GM21825 (cell line): ENCODE measurements at regions not wholly inside any gene's neighbourhood (a gene's known extent, or its start where the extent isn't known, plus 50 kb on each side); places are given as distances from the start of the nearest gene placed in this dataset.

Experiments
- ATAC-seq: cut with Tn5 transposase; IDR thresholded peaks from one replicate; pipeline ENCODE4 v1.9.1; 2021; ENCODE audit warnings: mild to moderate bottlenecking, moderate library complexity; ENCODE audit not compliant: unreplicated experiment

DNA sequence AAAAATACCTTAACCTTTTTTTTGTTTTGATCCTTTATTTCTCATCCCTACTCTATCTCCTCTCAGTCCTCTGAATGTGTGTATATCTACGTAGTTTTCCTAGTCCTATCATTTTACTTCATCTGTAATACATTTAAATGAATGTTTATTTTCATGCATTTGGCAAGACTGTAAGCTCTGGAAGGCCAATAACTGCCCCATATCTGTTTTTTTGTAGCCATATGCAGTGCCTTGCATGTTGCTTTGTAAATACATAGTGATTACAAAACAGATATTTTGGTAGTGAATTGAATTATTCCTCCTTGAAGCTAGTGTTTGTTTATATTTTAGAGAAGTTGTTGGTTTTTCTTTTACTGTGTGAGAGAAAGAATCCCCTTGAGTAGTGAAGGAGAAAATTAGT is 450.2 kb downstream of the PCDH18 start:
- no peak for ATAC-seq

DNA sequence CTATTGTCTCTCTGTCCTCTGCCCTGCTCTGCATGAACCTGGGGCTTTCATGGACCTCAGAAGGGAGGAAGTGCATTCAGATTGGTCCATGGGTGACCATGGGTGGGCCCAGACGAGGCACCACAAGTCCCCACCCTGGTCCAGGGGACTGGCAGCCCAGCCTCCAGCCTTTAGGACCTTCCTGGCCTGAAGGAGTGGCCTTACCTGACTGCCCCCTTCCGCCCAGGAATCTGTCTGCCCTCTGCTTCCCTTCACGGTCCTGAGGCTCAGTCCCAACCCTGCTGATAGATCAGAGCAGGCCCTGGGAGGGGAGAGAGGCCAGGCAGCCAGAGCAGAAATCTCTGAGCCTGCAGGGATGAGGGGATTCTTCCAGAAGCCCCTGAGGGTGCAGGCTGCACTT is 455.4 kb downstream of the PCDH18 start:
- no peak for ATAC-seq

DNA sequence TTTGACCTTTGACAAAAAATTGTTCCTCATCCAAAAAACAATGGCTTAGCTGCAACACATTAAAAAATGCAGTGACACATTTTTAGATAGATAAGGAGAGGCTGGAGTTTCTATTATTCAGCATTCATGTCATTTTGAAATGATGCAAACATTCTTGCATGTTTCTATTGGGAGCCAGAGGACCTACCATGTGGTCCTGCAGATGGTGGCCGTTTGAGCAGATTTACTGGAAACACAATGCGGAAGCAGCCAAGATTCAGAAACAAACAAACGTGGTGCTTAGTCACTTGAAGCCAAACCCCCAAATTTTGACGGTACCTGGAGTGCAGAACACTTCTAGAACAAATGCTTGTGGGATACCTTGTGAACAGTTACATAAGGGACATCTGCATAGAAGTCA is 456.7 kb downstream of the PCDH18 start:
- ATAC-seq = no peak

DNA sequence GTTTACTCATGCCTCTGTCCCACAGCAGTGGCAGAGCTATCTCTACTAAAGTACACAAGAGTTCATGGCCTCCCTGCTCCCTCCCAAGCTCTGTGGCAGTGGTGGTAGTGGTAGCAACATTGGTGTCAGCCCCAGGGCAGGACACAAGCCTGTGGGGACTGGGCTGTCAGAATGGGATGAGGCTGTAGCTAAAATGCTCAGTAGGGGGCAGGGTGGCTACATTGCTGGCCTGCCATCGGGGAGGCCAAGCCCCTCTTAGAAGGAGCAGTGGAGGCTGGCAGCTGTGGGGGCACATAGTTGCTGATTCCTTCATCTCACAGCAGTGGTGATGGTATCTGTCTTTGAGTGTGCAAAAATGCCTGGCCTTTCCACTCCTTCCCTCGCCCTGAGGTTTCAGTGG is 461.7 kb downstream of the PCDH18 start:
- ATAC-seq = no peak

DNA sequence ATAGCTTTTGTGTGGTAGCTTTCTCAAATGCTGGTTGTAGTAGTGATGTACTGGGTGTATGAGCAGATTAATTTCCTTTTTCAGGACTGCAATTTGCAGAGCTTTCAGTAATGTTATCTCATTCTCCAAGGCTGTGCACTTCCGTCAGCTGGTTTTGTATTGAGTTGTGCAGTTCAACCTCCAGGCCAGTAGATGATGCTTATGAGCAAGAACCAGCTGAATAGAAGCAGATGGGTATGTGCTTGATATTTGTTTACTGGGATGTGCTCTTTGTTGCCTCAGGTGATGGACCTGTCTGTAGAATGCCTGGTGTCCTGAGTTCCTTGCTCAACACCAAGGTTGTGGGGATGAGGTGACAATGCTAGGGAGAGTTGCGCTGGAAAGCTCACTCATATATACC is 462.8 kb downstream of the PCDH18 start:
- ATAC-seq = no peak

DNA sequence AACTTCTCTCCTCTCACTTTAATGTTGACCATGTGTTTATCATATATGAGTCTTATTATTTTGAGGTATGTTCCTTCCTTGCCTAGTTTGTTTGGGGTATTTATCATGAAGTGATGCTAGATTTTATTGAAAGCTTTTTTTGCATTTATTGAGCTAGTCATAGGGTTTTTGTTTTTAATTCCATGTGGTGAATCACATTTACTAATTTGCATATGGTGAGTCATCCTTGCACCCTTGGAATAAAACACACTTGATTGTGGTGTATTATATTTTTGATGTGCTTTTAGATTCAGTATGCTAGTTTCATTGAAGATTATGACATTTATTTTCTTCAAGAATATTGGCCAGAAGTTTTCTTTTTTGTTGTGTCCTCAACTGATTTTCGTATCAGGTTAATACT is 464.6 kb downstream of the PCDH18 start:
- no peak for ATAC-seq

DNA sequence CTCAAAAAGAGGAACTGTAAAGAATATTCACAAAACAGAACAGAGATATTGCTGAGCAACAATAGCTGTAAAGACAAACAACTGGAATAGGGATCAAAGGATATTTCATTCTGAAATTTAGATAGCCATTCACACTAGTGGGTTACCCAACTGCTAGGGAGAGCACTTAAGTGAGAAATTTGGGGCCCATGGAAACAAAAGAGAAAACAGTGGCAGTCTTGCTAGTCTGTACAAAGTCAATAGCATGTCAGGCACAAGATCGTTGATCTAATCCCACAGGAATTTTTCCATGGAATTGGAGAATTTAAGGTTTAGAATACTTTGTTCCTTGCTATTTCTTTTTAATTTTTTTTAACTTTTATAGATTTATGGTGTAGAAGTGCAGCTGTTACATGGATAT is 467.0 kb downstream of the PCDH18 start:
- ATAC-seq = no peak

DNA sequence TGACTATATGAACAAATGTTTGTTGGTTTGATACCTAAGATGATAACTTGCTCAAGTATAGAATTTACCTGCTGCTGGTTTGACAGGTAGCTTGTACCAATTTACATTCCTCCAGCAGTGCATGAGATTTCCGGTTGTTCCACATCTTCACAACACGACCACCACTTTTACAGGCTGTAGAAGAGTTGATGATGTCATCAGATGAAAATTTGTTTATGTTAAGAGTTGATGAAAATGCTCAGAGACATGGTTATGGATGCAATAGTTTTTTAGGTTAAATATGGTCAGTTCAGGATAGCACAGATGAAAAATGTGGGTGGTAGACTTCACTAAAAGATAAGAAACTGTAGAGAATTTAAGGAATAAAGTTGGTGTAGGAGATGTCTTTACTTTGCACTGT is 468.3 kb downstream of the PCDH18 start:
- ATAC-seq = no peak

DNA sequence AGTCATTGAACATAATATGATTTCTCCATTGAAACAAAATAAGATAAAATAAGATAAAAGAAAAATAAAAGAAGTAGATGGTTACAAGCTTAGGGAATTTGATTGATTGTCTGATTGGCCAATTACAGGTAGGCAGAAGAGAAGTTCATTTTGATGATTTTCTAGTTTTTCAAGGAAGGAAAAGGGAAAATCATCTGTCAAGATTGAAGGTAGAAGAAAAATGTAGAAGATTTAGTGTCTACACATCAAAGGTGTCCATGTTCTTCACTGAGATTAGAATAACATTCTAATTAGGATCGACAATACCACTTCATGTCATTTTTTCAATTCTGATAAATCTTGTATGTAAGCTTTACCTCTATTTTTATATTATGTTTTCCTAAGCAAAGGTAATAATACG is 489.1 kb downstream of the PCDH18 start:
- ATAC-seq = no peak

DNA sequence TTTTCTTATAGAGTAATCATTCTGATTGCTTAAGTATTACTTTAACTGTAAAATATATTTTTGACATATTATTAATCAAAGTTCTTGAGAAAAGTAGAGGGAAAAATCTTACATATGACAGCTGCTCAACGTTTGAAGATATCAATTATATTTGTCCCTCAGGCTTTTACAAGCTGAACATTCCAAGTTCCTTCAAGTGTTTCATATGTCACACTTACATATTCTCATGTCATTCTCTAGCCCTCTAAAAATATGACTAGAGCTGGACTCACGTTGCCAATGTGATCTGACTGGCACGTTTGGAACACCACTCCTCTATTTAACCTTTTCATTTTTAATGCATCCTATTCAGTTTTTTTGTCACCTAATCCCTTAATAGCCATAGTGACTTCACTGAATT is 492.9 kb downstream of the PCDH18 start:
- no peak for ATAC-seq

DNA sequence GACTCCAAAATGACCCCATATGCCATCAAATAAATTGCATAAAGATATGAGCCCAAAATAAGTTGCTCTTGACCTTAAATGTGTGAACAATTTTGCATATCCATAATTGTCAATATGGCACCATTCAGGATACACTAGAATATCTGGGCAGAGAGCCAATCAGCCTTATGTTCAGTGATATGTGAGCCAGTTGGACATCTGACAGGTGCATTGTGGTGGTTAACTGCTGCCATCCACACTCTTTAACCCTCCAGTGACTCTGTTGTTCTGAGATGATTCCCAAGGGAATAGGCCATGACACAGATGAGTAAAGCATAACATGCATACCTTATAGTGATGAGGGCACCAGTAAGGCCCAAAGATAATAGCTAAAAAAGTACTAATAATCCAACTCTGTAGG is 500.1 kb downstream of the PCDH18 start:
- no peak for ATAC-seq

DNA sequence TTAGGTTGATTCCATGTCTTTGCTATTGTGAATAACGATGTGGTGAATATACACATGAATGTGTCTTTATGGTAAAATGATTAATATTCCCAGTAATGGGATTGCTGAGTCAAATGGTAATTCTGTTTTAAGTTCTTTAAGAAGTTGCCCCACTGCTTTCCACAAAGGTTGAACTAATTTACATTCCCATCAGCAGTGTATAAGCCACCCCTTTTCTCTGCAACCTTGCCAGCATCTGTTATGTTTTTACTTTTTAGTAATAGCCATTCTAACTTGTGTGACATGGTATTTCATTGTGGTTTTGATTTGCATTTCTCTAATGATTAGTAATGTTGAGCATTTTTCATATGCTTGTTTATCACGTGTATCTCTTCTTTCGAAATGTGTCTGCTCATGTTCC is 503.3 kb downstream of the PCDH18 start:
- ATAC-seq = no peak

DNA sequence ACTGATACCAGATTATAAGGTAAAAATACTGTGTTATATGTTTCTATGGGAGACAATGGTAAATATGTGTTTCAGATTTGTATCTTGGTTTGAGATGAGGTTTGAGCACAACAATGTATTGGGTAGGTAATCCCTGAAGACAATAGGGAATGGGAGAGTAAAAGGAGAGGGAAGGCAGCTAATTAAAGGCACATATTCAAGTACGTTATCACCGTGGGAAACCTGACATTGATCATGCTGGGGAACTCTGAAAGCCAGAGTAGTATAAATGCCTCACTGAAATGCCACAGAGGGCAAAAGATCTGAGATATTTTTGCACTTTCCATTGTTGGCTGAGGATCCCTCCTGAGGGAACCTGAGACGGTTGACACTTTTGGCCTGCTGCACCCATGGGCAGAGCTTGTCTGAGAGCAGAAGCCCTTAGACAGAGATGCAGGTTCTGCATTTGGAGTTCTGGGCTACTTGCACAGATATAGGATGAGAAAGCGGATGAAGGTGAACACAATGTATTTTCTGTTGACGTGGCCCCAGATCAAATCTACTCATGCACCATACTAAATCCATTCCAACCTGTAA is 506.7 kb downstream of the PCDH18 start:
- ATAC-seq = no peak

DNA sequence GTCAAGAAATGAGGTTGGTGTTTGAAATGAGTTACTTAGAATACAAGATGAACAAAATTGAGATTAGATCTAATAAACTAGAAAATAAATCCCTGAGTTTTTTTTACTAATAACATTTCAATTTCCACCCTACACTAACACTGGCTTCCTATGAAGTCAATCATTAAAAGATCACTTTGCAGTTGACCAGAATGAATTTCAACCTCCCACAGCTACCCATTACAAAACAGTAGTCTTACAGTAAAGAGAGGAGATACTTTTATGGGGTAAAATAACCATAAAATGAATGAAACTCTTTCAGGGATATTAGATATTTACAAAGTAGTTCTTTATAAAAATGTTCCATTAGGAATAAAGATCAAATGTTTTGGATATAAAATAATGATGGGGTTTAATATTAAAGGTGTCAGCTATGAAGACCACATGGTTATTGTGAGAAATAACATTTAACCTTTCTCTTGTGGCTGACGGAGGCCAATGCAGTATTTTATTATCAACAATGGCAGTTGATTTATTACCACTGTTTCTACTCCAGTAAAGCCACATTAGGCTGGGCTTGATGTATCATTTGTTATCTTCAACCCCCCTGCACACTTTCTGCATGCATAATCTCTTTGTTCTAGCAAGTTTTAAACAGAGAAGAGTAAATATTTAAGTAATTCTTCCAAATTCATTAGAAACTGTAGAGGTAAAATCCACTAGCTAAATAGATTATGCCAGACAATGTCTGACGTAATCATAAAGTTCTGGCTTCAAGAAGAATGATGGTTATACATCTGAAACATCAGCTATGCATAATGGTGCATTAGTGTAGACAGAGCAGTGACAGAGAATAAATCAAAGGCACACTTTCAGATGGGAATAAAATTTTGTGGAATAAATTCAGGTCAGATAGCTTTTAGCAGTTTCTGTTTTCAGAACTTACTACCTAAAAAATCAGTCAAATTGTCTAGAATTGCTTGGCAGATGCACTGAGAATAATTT is 516.6 kb downstream of the PCDH18 start:
- ATAC-seq = no peak

DNA sequence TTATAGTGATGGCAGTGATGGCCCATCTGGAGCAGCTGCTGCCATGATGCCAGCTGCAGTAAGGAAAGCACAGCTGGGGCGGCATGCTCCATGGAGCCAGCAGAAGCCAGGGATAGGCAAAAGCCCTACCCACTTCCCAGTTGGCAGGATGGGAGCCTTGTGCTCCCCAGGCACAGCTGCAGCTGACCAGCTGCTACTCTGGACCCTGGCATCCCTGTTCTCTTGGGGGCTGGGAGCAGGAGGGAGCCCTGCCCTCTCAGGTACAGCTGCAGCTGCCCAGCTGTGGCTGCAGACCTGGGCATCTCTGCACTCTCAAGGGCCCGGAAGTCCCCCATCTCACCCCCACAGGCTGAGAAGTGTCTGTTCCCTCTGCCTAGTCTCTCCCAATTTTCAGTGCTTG is 531.9 kb downstream of the PCDH18 start:
- ATAC-seq = no peak

DNA sequence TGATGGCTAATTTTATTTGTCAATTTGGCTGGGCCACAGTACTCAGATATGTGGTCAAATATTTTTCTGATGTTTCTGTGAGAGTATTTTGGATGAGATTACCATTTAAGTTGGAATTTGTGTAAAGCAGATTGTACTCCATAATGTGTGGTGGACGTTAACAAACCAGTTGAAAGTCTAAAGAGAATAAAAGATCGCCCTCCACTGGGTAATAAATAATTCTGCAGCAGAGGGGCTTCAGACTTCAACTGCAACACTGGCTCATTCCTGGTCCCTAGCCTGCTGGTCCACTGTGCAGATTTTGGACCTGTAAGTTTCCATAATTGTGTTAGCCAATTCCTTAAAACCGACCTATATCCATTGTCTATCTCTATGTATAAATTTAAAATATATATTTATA is 540.3 kb downstream of the PCDH18 start:
- no peak for ATAC-seq

DNA sequence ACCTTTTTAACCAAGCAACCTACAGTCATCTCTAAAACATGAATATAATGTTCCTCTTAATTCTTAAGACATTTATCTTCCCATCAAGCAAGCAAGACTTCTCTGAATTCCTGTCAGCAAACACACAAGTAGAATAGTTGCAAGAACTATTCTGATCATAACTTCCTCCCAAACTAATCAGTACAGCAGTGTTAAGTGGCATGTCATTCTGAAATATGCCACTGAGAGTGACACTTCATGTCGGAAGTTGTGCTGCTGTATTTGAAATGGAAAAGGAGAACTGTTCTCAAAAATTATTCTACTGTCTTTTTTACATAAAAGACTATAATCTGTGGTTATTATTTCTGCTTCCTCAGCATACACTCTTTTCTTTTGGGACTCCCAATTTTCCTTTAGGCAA is 546.6 kb downstream of the PCDH18 start:
- ATAC-seq = no peak

DNA sequence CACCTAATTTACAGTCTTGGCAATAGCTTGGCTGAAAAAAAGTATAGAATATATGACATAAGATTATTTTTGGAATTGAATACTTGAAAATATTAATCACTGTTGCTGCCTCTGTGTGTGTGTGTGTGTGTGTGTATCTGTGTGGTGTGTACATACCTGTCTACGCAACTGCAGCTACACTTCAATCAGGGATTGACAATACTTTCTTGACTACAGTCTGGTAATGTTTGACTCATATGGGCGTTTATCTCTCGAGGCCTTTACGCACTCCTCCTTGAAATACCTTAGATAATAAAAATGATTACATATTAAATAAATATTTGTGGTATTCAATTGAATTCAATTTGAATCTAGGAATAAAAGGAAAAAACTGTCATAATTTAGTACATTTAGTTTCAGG is 565.2 kb downstream of the PCDH18 start:
- no peak for ATAC-seq

DNA sequence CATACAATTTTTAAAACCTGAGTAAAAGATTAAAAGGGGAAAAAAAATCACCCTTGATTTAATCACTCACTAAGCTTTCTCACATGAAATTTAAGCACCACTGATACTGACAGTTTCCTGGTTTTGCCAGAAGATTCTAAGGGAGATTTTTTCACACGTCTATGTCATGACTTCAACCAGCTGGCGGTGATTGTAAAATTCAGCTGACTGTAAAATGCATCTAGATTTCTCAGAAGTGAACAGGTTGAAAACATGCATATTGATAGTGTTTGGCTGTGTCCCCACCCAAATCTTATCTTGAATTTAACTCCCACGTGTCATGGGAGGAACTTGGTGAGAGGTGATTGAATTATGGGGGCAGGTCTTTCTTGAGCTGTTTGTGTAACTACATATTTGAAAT is 566.8 kb downstream of the PCDH18 start:
- ATAC-seq = no peak

DNA sequence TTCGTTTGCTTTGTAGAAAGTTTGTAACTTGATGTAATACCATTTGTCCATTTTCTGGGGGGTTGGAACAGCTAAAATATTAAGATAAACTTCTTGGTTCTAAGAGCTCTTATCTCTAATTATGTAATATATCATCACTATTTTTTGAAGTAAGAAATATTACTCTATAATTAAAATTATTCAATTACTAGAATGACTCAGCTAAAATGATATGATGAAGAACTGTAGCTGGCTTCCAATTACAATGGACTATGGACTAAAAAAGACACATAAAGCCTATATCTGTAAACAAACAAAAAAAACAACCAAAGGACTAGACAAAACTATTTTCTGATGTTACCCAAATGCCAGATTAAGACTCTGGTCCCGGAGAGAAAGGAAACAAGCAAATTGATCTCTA is 569.4 kb downstream of the PCDH18 start:
- no peak for ATAC-seq

DNA sequence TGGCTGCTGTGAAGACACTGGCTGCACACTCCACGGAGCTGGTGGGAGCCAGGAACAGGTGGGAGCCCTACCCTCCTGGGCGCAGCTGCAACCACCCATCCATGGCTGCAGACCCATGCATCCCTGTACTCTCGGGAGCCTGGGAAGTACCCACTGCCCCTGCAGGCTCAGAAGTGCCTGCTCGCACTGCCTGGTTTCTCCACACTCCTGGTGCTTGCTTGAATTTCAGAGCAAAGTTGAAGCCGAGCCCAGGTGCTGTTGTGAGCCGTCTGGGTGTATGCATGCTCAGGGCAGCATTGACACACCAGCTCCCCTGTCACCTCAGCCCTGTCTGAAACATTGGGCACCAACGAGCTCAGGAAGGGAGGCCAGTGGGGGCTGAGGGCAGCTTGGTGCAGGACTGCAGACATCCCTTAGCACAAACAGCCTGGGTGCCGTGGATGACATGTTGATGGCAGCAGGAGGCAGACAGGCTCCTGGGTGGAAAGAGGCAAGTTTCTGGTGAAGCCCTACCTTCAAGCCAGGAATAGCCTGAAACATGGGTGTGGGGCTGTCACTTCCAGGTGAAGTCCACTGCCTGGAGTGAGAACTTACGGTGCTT is 585.9 kb downstream of the PCDH18 start:
- no peak for ATAC-seq

DNA sequence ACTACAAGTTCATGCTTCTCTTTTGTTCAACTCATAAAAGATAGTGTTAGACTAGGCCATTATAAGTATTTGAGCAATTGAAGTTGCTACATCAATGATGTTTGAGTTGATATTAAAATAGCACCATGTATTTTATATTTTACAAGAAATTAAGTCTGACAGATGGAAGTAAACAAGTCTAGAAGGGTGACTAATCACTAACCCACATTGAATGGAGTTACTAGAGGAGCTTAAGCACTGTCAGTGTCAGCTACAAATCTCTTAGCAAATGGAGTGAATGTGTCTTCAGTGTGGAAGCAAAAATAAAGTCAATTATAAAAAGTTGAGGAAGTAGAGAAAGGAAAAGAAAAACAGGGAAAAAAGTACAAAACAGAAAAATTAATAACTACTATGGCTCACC is 592.5 kb downstream of the PCDH18 start:
- ATAC-seq = no peak
